GM23248 (cell line): ENCODE measurements at regions not wholly inside any gene's neighbourhood (a gene's known extent, or its start where the extent isn't known, plus 50 kb on each side); places are given as distances from the start of the nearest gene placed in this dataset.

ENCODE experiments used
- EZH2 ChIP-seq: fragments of 200-600 bp; sonication (generic); IDR thresholded peaks from 2 replicates; pipeline ENCODE4 v1.6.1; 2018; ENCODE audit warnings: antibody characterized with exemption, mild to moderate bottlenecking; ENCODE audit not compliant: insufficient read depth, poor library complexity, severe bottlenecking
- EZH2phosphoT487 ChIP-seq: fragments of 200-600 bp; sonication (generic); IDR thresholded peaks from 2 replicates; pipeline ENCODE4 v1.6.1; 2018; ENCODE audit warnings: antibody characterized with exemption, moderate library complexity, mild to moderate bottlenecking, low read depth; ENCODE audit not compliant: insufficient read depth

DNA sequence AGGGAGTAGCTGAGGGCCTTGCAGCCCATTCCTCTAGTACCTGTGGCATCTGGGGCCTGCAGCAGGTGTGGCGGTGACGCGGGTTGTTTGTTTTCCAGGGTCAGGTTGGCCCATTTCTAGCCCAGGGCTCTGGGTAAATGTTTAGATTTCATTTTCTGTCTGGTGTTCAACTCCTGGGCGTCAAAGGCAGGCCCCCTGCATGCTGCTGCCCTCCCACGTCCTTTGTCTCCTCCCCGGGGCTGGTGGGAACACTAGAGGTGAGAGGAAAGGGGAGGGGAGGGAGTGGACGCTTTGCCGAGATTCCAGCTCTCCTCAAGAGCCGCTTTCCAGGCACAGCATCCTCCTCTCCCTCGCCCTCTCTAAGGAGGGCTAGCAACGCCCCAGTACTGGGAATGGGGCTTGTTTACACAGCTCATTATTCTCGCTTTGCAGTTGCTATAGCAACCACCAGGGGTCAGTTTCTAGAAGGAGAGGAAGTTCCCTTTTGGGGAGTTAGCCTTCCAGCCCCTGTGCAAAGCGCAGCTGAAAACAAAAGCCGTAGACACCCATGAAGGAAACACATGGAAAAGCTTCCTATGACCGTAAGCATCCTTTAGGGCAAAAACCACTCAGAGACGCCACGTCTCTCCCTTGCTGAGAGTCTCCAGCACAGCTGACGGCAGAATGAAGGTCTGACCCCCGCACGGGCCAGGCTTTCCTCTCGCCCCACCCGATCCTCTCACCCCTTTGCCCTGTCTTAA lies 170.6 kb downstream of the LY86 start:
- no peak for TF ChIP-seq EZH2
- TF ChIP-seq EZH2phosphoT487, result no peak
